HepG2 (cell line): ENCODE measurements at regions not wholly inside any gene's neighbourhood (a gene's known extent, or its start where the extent isn't known, plus 50 kb on each side); places are given as distances from the start of the nearest gene placed in this dataset.

Experiments used
- ATAC-seq: fragments of 200-7000 bp; cut with Tn5 transposase; 3 replicates; pipeline ENCODE4 v1.9.1; 2020; ENCODE audit warnings: mild to moderate bottlenecking, moderate library complexity
- BruUV-seq: library from RNA; stranded (reverse); fragments of 400-500 nt; replicated peaks from 2 replicates; lab custom pipeline; 2021; lab: Mats Ljungman, UMichigan
- CTCF ChIA-PET: fragments of 300-600 bp; formaldehyde crosslinking; extraction: SDS; loops from one replicate; lab custom pipeline; 2021; ENCODE audit warnings: low total read pairs, inconsistent platforms, low intra/inter-chr PET ratio; lab: Yijun Ruan, JAX
- POLR2A ChIA-PET: fragments of 350-600 bp; sonication (Branson Sonifier 250); formaldehyde crosslinking; loops from one replicate; lab custom pipeline; 2020; ENCODE audit warnings: antibody characterized with exemption, inconsistent platforms; lab: Yijun Ruan, JAX
- DNase-seq: peaks from one replicate; pipeline ENCODE4 v3.0.0-alpha.2; 2015; ENCODE audit warnings: low spot score
- FAIRE-seq: peaks from 3 replicates; lab custom pipeline; 2011; peaks lifted over from hg19 to GRCh38; lab: Jason Lieb, UNC
- H2AFZ ChIP-seq: one replicate; pipeline ENCODE4 v1.6.1; 2011; ENCODE audit warnings: low read length, inconsistent platforms
- H3K27ac ChIP-seq: fragments of 300-600 bp; 3 replicates; pipeline ENCODE4 v1.8.0; 2011; ENCODE audit warnings: mixed run types, mild to moderate bottlenecking, mixed read lengths, low read length, inconsistent platforms; ENCODE audit not compliant: insufficient read depth; ENCODE audit errors: extremely low read length
- H3K27me3 ChIP-seq, 2 experiments: fragments of 200-600 bp in 1 of 2; 2 replicates in 1 of 2; 3 replicates in 1 of 2; pipeline versions ENCODE4 v1.6.0 to v1.8.0; 2011; ENCODE audit warnings: low read length in 2 of 2, mild to moderate bottlenecking in 2 of 2, moderate library complexity in 2 of 2, inconsistent platforms in 1 of 2; ENCODE audit not compliant: insufficient read depth in 2 of 2, control insufficient read depth in 1 of 2
- H3K36me3 ChIP-seq, 2 experiments: fragments of 200-600 bp in 1 of 2; replicated peaks in 1 of 2; 2 replicates in 1 of 2; 3 replicates in 1 of 2; pipeline versions ENCODE4 v1.5.1 to v1.8.0; 2011; ENCODE audit warnings: low read length in 2 of 2, inconsistent platforms in 1 of 2; ENCODE audit not compliant: insufficient read depth in 2 of 2, control insufficient read depth in 1 of 2
- H3K4me1 ChIP-seq: 2 replicates; pipeline ENCODE4 v1.5.1; 2012; ENCODE audit warnings: low read length, inconsistent platforms; ENCODE audit not compliant: insufficient read depth
- H3K4me2 ChIP-seq: 2 replicates; pipeline ENCODE4 v1.6.0; 2011; ENCODE audit warnings: low read depth, low read length, inconsistent platforms
- H3K4me3 ChIP-seq, 3 experiments: fragments of 200-600 bp in 1 of 3; sonication (generic), shearing (Covaris generic) in 1 of 3; replicated peaks in 1 of 3; 2 replicates each; pipeline ENCODE4 v1.5.1; 2011 to 2016; ENCODE audit warnings: low read length in 3 of 3, inconsistent platforms in 2 of 3, low read depth in 2 of 3, mild to moderate bottlenecking in 2 of 3, control low read depth in 1 of 3, mixed read lengths in 1 of 3; ENCODE audit not compliant: insufficient read depth in 1 of 3
- H3K79me2 ChIP-seq: one replicate; pipeline ENCODE4 v1.6.1; 2011; ENCODE audit warnings: low read length, inconsistent platforms; ENCODE audit not compliant: insufficient read depth
- H3K9ac ChIP-seq: 2 replicates; pipeline ENCODE4 v1.6.0; 2011; ENCODE audit warnings: mild to moderate bottlenecking, low read depth, low read length, inconsistent platforms; ENCODE audit not compliant: insufficient read depth
- H3K9me3 ChIP-seq: 2 replicates; pipeline ENCODE4 v1.5.1; 2012; ENCODE audit warnings: mild to moderate bottlenecking, low read length
- H4K20me1 ChIP-seq: 2 replicates; pipeline ENCODE4 v1.6.0; 2011; ENCODE audit warnings: inconsistent platforms, mild to moderate bottlenecking, low read length, moderate library complexity; ENCODE audit not compliant: insufficient read depth
- ARHGAP35 ChIP-seq: sonication (generic); formaldehyde crosslinking; IDR thresholded peaks from 2 replicates; pipeline ENCODE4 v1.9.0; 2022; ENCODE audit warnings: mild to moderate bottlenecking, inconsistent platforms, moderate library complexity, missing genetic modification reagents, borderline replicate concordance
- GTF2F1 ChIP-seq: fragments of 150-350 bp; IDR thresholded peaks from 2 replicates; pipeline ENCODE4 v1.6.1; 2014; ENCODE audit warnings: low read length
- HOXA3 ChIP-seq: sonication (generic); formaldehyde crosslinking; IDR thresholded peaks from 2 replicates; pipeline ENCODE4 v1.5.0; 2020; ENCODE audit warnings: missing genetic modification reagents
- POGZ ChIP-seq: sonication (generic); formaldehyde crosslinking; IDR thresholded peaks from 2 replicates; pipeline ENCODE4 v1.4.0; 2020; ENCODE audit warnings: mild to moderate bottlenecking, missing genetic modification reagents
- PPARG ChIP-seq: conservative IDR thresholded peaks from 2 replicates; pipeline ENCODE4 v1.6.1; 2016; ENCODE audit warnings: missing biosample characterization, missing genetic modification reagents
- RAD21 ChIP-seq: fragments of 450-650 bp; formaldehyde crosslinking; IDR thresholded peaks from 2 replicates; pipeline ENCODE4 v1.5.0; 2020; ENCODE audit warnings: mild to moderate bottlenecking
- RELA ChIP-seq: sonication (generic); formaldehyde crosslinking; IDR thresholded peaks from 2 replicates; pipeline ENCODE4 v1.4.0; 2020; ENCODE audit warnings: missing genetic modification reagents
- SNAI1 ChIP-seq: sonication (generic); formaldehyde crosslinking; IDR thresholded peaks from 2 replicates; pipeline ENCODE4 v1.5.0; 2020; ENCODE audit warnings: mild to moderate bottlenecking, missing genetic modification reagents, borderline replicate concordance
- ZNF121 ChIP-seq: sonication (generic); formaldehyde crosslinking; IDR thresholded peaks from 2 replicates; pipeline ENCODE4 v1.5.0; 2020; ENCODE audit warnings: mild to moderate bottlenecking, missing genetic modification reagents
- ZNF230 ChIP-seq: sonication (generic); formaldehyde crosslinking; IDR thresholded peaks from 2 replicates; pipeline ENCODE4 v1.4.0; 2020; ENCODE audit warnings: mild to moderate bottlenecking, missing genetic modification reagents
- ZNF234 ChIP-seq: sonication (generic); formaldehyde crosslinking; conservative IDR thresholded peaks from 2 replicates; pipeline ENCODE4 v1.5.1; 2020; ENCODE audit warnings: mild to moderate bottlenecking, missing genetic modification reagents
- ZNF430 ChIP-seq: sonication (generic); formaldehyde crosslinking; IDR thresholded peaks from 2 replicates; pipeline ENCODE4 v1.9.0; 2021; ENCODE audit warnings: mild to moderate bottlenecking, missing genetic modification reagents
- ZNF550 ChIP-seq: sonication (generic); formaldehyde crosslinking; IDR thresholded peaks from 2 replicates; pipeline ENCODE4 v1.4.0; 2020; ENCODE audit warnings: mild to moderate bottlenecking, missing genetic modification reagents, borderline replicate concordance
- ZNF678 ChIP-seq: sonication (generic); formaldehyde crosslinking; IDR thresholded peaks from 2 replicates; pipeline ENCODE4 v1.4.0; 2020; ENCODE audit warnings: mild to moderate bottlenecking, missing genetic modification reagents
- ZNF777 ChIP-seq: sonication (generic); formaldehyde crosslinking; IDR thresholded peaks from 2 replicates; pipeline ENCODE4 v1.4.0; 2020; ENCODE audit warnings: missing genetic modification reagents
- ZNF788 ChIP-seq: sonication (generic); formaldehyde crosslinking; IDR thresholded peaks from 2 replicates; pipeline ENCODE4 v1.5.0; 2020; ENCODE audit warnings: mild to moderate bottlenecking, missing genetic modification reagents, borderline replicate concordance
- ZNF891 ChIP-seq: sonication (generic); formaldehyde crosslinking; IDR thresholded peaks from 2 replicates; pipeline ENCODE4 v1.5.0; 2020; ENCODE audit warnings: mild to moderate bottlenecking, missing genetic modification reagents
- WGBS: methylation state at CpG from one replicate; pipeline ENCODE4 v1.1.6; 2017; ENCODE audit warnings: low lambda C conversion rate; 5-methylcytosine and 5-hydroxymethylcytosine counted together
- in situ Hi-C: cut with HindIII; loops from 2 replicates; pipeline ENCODE4 v1.10.0; 2017; ENCODE audit warnings: low pct_unique_long_range_greater_than_20kb; ENCODE audit not compliant: extremely low pct_ligation_motif_present
- intact Hi-C: fragments of 100-400 bp; cut with micrococcal nuclease; formaldehyde crosslinking; loops from one replicate; pipeline ENCODE4 v1.10.0; 2022; ENCODE audit not compliant: unreplicated experiment
- TF ChIP-seq, protein P1 (sequence below): sonication (generic); formaldehyde crosslinking; IDR thresholded peaks from 2 replicates; pipeline ENCODE4 v1.4.0; 2020; ENCODE audit warnings: mild to moderate bottlenecking, missing genetic modification reagents
- TF ChIP-seq, protein P2 (sequence below): sonication (generic); formaldehyde crosslinking; IDR thresholded peaks from 2 replicates; pipeline ENCODE4 v1.4.0; 2020; ENCODE audit warnings: missing genetic modification reagents, borderline replicate concordance
- TF ChIP-seq, protein P3 (sequence below): sonication (generic); formaldehyde crosslinking; IDR thresholded peaks from 2 replicates; pipeline ENCODE4 v1.9.0; 2021; ENCODE audit warnings: missing genetic modification reagents, borderline replicate concordance

DNA sequence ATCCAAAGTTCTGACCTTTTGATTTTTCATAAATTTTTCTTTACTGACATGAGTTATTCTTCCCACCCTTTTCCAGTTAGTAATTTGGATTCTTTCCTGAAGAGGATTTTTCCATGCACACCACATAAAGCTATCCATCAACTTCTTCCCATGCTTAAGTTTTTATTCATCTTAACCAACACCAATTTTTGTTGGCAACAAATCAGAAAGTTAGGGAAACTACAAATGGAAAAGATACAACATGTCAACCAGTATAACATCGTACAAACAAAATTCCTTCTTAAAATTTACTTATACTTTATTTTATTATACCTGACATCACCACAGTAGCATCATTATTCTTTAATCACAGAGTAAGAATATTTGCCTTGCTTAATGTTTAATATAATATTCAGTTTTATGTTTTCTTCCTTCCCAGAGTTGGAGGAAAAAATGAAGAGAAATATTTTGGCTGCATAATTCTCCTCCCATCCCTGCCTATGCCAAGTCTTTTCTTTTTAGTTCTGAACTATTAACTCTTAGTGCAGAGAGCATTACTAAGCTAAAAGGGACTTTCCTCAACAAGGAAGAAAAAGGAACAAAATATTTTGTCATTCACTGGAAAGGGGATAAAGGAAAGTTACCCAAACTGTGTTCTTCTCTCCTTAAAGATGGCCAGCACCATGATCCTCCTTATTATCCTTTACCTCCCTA is 67.5 kb upstream of the MEOX2 start (continued):
- TF ChIP-seq ZNF234 (CRISPR knock-in tag), result no peak
- no peak for TF ChIP-seq RELA (CRISPR knock-in tag)
- TF ChIP-seq, protein P1, sequence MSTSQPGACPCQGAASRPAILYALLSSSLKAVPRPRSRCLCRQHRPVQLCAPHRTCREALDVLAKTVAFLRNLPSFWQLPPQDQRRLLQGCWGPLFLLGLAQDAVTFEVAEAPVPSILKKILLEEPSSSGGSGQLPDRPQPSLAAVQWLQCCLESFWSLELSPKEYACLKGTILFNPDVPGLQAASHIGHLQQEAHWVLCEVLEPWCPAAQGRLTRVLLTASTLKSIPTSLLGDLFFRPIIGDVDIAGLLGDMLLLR, result no peak
- TF ChIP-seq, protein P2, sequence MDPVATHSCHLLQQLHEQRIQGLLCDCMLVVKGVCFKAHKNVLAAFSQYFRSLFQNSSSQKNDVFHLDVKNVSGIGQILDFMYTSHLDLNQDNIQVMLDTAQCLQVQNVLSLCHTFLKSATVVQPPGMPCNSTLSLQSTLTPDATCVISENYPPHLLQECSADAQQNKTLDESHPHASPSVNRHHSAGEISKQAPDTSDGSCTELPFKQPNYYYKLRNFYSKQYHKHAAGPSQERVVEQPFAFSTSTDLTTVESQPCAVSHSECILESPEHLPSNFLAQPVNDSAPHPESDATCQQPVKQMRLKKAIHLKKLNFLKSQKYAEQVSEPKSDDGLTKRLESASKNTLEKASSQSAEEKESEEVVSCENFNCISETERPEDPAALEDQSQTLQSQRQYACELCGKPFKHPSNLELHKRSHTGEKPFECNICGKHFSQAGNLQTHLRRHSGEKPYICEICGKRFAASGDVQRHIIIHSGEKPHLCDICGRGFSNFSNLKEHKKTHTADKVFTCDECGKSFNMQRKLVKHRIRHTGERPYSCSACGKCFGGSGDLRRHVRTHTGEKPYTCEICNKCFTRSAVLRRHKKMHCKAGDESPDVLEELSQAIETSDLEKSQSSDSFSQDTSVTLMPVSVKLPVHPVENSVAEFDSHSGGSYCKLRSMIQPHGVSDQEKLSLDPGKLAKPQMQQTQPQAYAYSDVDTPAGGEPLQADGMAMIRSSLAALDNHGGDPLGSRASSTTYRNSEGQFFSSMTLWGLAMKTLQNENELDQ (CRISPR knock-in tag), result no peak
- no peak for TF ChIP-seq ZNF891 (CRISPR knock-in tag)

DNA sequence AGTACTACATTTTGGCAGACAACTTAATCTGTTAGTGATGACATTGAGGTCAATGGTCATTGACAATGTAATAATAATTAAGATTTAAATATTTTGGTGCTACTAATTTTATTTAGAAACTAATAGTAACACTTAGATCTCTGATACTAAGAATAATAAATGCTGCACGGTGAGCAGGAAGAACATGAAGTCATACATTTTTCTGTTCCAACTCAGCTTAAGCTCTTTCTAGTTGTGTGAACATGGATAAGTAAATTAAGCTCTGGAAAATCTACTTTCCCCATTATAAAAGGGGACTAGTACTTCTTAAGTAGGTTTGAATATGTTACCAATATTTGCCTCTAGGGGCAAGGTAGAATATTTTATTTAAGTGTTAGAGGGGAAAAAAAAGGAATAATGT is 65.9 kb upstream of the MEOX2 start:
- TF ChIP-seq RAD21 (CRISPR knock-in tag) (no peak), SNAI1 (CRISPR knock-in tag) (no peak), ZNF550 (CRISPR knock-in tag) (no peak), ZNF430 (no peak), ZNF230 (CRISPR knock-in tag) (no peak), PPARG (CRISPR knock-in tag) (no peak), ZNF121 (CRISPR knock-in tag) (no peak), GTF2F1 (no peak), POGZ (no peak), ZNF777 (no peak), ARHGAP35 (CRISPR knock-in tag) (no peak), ZNF788 (CRISPR knock-in tag) (no peak), HOXA3 (CRISPR knock-in tag) (no peak), ZNF678 (CRISPR knock-in tag) (no peak)
- TF ChIP-seq, protein P3, sequence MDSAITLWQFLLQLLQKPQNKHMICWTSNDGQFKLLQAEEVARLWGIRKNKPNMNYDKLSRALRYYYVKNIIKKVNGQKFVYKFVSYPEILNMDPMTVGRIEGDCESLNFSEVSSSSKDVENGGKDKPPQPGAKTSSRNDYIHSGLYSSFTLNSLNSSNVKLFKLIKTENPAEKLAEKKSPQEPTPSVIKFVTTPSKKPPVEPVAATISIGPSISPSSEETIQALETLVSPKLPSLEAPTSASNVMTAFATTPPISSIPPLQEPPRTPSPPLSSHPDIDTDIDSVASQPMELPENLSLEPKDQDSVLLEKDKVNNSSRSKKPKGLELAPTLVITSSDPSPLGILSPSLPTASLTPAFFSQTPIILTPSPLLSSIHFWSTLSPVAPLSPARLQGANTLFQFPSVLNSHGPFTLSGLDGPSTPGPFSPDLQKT (CRISPR knock-in tag), result no peak

More for the DNA sequence above, 65.9 kb upstream of the MEOX2 start:
- no peaks in the 10 kb centered on the region for H3K4me1 ChIP-seq
- no peak for FAIRE-seq
- intact Hi-C loops, result no loop called here
- H3K79me2 ChIP-seq, result no peaks in the 10 kb centered on the region
- no peaks in the 10 kb centered on the region for H3K36me3 ChIP-seq
- POLR2A ChIA-PET, result no interaction called here
- H3K27me3 ChIP-seq, result no peaks in the 10 kb centered on the region
- no peak overlapping the region for H3K4me3 ChIP-seq
- in situ Hi-C loops, result no loop called here
- no peaks in the 10 kb centered on the region for H4K20me1 ChIP-seq
- WGBS, result 41% methylated on average over 1 of the region's 1 CpG
- no peak overlapping the region for H3K4me2 ChIP-seq
- no peak for ATAC-seq
- no peak for DNase-seq
- no TSS peak for BruUV-seq
- H3K9me3 ChIP-seq, result peaks cover 53% of the 10 kb centered on the region
- CTCF ChIA-PET, result no interaction called here
- no peak overlapping the region for H2AFZ ChIP-seq
- H3K27ac ChIP-seq, result no peak overlapping the region
- H3K9ac ChIP-seq, result no peak overlapping the region
